Esophagus muscularis mucosa (tissue), 3 donors: ENCODE measurements at regions not wholly inside any gene's neighbourhood (a gene's known extent, or its start where the extent isn't known, plus 50 kb on each side); places are given as distances from the start of the nearest gene placed in this dataset.

Source experiments
- CTCF ChIP-seq, 3 experiments: fragments of 200-600 bp in 2 of 3; fragments of 450-650 bp in 1 of 3; sonication (generic) in 2 of 3; IDR thresholded peaks; one replicate each; pipeline ENCODE4 v1.5.1; 2017 to 2019; ENCODE audit warnings: antibody characterized with exemption in 3 of 3, mild to moderate bottlenecking in 2 of 3, moderate library complexity in 1 of 3
- POLR2A ChIP-seq: fragments of 450-650 bp; IDR thresholded peaks from one replicate; pipeline ENCODE4 v1.6.1; 2017; ENCODE audit warnings: antibody characterized with exemption, moderate library complexity, mild to moderate bottlenecking, low read depth

- TF ChIP-seq CTCF (IDR thresholded peaks at IDR 0.05): no peak
- TF ChIP-seq POLR2A: no peak
Observed at GRCh38 chr5:2291146-2291840, 408.6 kb upstream of the IRX4 start.
